SK-N-SH (cell line): ENCODE measurements at regions not wholly inside any gene's neighbourhood (a gene's known extent, or its start where the extent isn't known, plus 50 kb on each side); places are given as distances from the start of the nearest gene placed in this dataset.

Experiments used
- EP300 ChIP-seq, 2 experiments: IDR thresholded peaks; 2 replicates each; pipeline versions ENCODE4 v1.4.0 to v1.6.1; 2012; ENCODE audit warnings: borderline replicate concordance in 1 of 2, low read depth in 1 of 2, low read length in 1 of 2
- NFIC ChIP-seq: IDR thresholded peaks from 2 replicates; pipeline ENCODE4 v1.4.0; 2012; ENCODE audit warnings: borderline replicate concordance
- NRF1 ChIP-seq: IDR thresholded peaks from 2 replicates; pipeline ENCODE4 v1.6.1; 2012; ENCODE audit warnings: low read depth, mild to moderate bottlenecking, low read length

DNA sequence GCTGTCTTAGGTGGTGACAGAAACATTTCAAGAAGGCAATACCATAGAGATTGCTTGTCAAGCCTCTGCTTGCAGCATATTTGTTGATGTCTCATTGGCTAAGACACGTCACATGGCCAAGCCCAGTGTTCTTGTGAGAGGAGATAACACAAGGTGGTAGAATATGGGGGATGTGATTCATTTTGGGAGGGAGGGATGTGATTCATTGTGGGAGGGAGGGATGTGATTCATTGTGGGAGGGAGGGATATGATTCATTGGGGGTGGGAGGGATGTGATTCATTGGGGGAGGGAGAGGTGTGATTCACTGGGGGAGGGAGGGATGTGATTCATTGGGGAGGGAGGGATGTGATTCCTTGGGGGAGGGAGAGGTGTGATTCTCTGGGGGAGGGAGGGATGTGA is 470.5 kb upstream of the SALL1 start:
- TF ChIP-seq EP300 (IDR thresholded peaks at IDR 0.05; ENCODE audit: borderline replicate concordance in 1 of 2, low read depth in 1 of 2, low read length in 1 of 2): no peak
- TF ChIP-seq NRF1: no peak
- no peak for TF ChIP-seq NFIC
